ENCODE measurements at regions not wholly inside any gene's neighbourhood (a gene's known extent, or its start where the extent isn't known, plus 50 kb on each side); places are given as distances from the start of the nearest gene placed in this dataset.

DNA sequence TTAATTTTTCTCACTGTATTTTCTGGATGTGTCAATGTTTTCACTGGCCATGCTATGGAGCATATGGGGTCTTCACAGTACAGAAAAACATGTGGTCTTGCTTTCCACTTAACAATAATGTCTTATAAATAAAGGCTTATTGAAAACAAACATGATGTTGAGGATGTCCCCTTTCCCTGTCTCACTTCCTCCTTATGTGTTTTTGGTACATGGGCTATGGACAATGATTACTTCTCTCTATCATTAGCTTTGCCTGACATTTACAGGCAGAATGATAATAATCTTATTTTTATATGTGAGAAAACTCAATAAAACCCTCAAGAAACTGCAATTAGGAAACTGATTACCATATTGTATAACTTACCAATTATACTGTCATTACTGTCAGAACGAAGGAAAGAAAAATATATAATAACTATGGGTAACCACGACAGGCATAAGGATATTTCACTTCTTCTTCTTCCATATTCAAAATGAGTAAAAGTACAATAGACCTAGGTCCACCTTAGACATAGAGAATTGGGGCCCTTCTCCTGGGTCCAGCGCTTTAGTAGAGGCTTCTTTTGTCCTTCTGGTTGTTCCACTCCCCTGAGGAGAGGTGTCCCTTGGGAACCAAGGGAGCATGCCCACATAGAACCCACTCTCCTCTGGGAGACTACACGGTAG is 375.0 kb downstream of the MAN2A1 start:
- TF ChIP-seq, protein P1, sequence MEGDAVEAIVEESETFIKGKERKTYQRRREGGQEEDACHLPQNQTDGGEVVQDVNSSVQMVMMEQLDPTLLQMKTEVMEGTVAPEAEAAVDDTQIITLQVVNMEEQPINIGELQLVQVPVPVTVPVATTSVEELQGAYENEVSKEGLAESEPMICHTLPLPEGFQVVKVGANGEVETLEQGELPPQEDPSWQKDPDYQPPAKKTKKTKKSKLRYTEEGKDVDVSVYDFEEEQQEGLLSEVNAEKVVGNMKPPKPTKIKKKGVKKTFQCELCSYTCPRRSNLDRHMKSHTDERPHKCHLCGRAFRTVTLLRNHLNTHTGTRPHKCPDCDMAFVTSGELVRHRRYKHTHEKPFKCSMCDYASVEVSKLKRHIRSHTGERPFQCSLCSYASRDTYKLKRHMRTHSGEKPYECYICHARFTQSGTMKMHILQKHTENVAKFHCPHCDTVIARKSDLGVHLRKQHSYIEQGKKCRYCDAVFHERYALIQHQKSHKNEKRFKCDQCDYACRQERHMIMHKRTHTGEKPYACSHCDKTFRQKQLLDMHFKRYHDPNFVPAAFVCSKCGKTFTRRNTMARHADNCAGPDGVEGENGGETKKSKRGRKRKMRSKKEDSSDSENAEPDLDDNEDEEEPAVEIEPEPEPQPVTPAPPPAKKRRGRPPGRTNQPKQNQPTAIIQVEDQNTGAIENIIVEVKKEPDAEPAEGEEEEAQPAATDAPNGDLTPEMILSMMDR (IDR thresholded peaks at IDR 0.05 in 2 of 3, conservative IDR thresholded peaks at IDR 0.05 in 1 of 3; ENCODE audit: borderline replicate concordance in 1 of 3, insufficient read depth in 1 of 3, low read depth in 2 of 3, low read length in 2 of 3): no peak
- TF ChIP-seq JUND (IDR thresholded peaks at IDR 0.05) (no peak), EGR1 (IDR thresholded peaks at IDR 0.05; ENCODE audit: low read depth) (no peak), REST (IDR thresholded peaks at IDR 0.05; ENCODE audit: low read depth) (no peak), POLR2AphosphoS5 (IDR thresholded peaks at IDR 0.05; ENCODE audit: low read depth, low read length) (no peak), EZH2phosphoT487 (IDR thresholded peaks at IDR 0.05; ENCODE audit: borderline replicate concordance) (no peak), CEBPB (IDR thresholded peaks at IDR 0.05; ENCODE audit: low read depth) (no peak), RAD21 (IDR thresholded peaks at IDR 0.05; ENCODE audit: low read depth) (no peak), SIN3A (IDR thresholded peaks at IDR 0.05; ENCODE audit: low read depth) (no peak), ZFX (IDR thresholded peaks at IDR 0.05) (no peak), ZNF274 (IDR thresholded peaks at IDR 0.05; ENCODE audit: low read depth, low read length) (no peak)
- TF ChIP-seq, protein P2, sequence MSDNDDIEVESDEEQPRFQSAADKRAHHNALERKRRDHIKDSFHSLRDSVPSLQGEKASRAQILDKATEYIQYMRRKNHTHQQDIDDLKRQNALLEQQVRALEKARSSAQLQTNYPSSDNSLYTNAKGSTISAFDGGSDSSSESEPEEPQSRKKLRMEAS (IDR thresholded peaks at IDR 0.05): no peak
